Mesothelial cell of epicardium (in vitro differentiated cells): ENCODE measurements at regions not wholly inside any gene's neighbourhood (a gene's known extent, or its start where the extent isn't known, plus 50 kb on each side); places are given as distances from the start of the nearest gene placed in this dataset.

Experiments used
- DNase-seq, 2 experiments: peaks; one replicate each; pipeline ENCODE4 v3.0.0; 2021; ENCODE audit warnings: low spot score in 2 of 2; ENCODE audit not compliant: unreplicated experiment in 2 of 2
- H3K27ac Mint-ChIP-seq: 2 replicates; pipeline ENCODE4 v1.8.0; 2021; ENCODE audit warnings: mixed read lengths
- H3K27me3 Mint-ChIP-seq: 2 replicates; pipeline ENCODE4 v1.8.0; 2021; ENCODE audit warnings: low read depth, mixed read lengths
- H3K36me3 Mint-ChIP-seq: 2 replicates; pipeline ENCODE4 v1.8.0; 2021; ENCODE audit warnings: mixed read lengths
- H3K4me1 Mint-ChIP-seq: 2 replicates; pipeline ENCODE4 v1.8.0; 2021; ENCODE audit warnings: mixed read lengths
- H3K4me3 Mint-ChIP-seq: 2 replicates; pipeline ENCODE4 v1.8.0; 2021; ENCODE audit warnings: mild to moderate bottlenecking, moderate library complexity, mixed read lengths
- H3K9me3 Mint-ChIP-seq: 2 replicates; pipeline ENCODE4 v1.8.0; 2021; ENCODE audit warnings: mixed read lengths
- CTCF ChIP-seq: fragments of 200-600 bp; sonication (generic); IDR thresholded peaks from one replicate; pipeline ENCODE4 v1.5.0; 2021; ENCODE audit warnings: antibody characterized with exemption; ENCODE audit not compliant: unreplicated experiment

- Mint-ChIP-seq H3K36me3 (no peaks in the 10 kb centered on the region), H3K4me3 (no peak overlapping the region), H3K4me1 (no peaks in the 10 kb centered on the region), H3K27me3 (no peaks in the 10 kb centered on the region), H3K9me3 (peaks cover 4% of the 10 kb centered on the region), H3K27ac (no peak overlapping the region)
- DNase-seq, result no peak
- no peak for TF ChIP-seq CTCF
Measured at GRCh38 chr4:151876381-151876988, 115.7 kb upstream of the GATB start.

- Mint-ChIP-seq H3K9me3 (peaks cover 4% of the 10 kb centered on the region), H3K36me3 (no peaks in the 10 kb centered on the region), H3K4me1 (no peaks in the 10 kb centered on the region), H3K27me3 (no peaks in the 10 kb centered on the region), H3K27ac (no peak overlapping the region), H3K4me3 (no peak overlapping the region)
- DNase-seq, result no peak
- no peak for TF ChIP-seq CTCF
Measured at GRCh38 chr4:151874328-151874727, 113.5 kb upstream of the GATB start.

- Mint-ChIP-seq H3K36me3 (no peaks in the 10 kb centered on the region), H3K27me3 (peaks cover 6% of the 10 kb centered on the region), H3K4me1 (peaks cover 2% of the 10 kb centered on the region), H3K9me3 (peaks cover 5% of the 10 kb centered on the region), H3K4me3 (no peak overlapping the region), H3K27ac (no peak overlapping the region)
- DNase-seq, result no peak
- TF ChIP-seq CTCF, result no peak
Measured at GRCh38 chr4:151866592-151866918, 105.7 kb upstream of the GATB start.

GRCh38 chr4:151865744-151866591, 105.2 kb upstream of the GATB start:
- Mint-ChIP-seq H3K36me3 (no peaks in the 10 kb centered on the region), H3K27ac (no peak overlapping the region), H3K4me1 (peaks cover 2% of the 10 kb centered on the region), H3K4me3 (no peak overlapping the region), H3K9me3 (peaks cover 5% of the 10 kb centered on the region), H3K27me3 (peaks cover 10% of the 10 kb centered on the region)
- DNase-seq, result no peak
- no peak for TF ChIP-seq CTCF

GRCh38 chr4:151865312-151865711, 104.5 kb upstream of the GATB start:
- Mint-ChIP-seq H3K36me3 (no peaks in the 10 kb centered on the region), H3K27ac (no peak overlapping the region), H3K4me3 (no peak overlapping the region), H3K9me3 (peaks cover 5% of the 10 kb centered on the region), H3K27me3 (peaks cover 13% of the 10 kb centered on the region), H3K4me1 (peaks cover 2% of the 10 kb centered on the region)
- no peak for DNase-seq
- TF ChIP-seq CTCF, result no peak
